Prostate gland (tissue), 2 donors: ENCODE measurements at regions not wholly inside any gene's neighbourhood (a gene's known extent, or its start where the extent isn't known, plus 50 kb on each side); places are given as distances from the start of the nearest gene placed in this dataset.

Experiments used
- POLR2A ChIP-seq: fragments of 450-650 bp; IDR thresholded peaks from one replicate; pipeline ENCODE4 v1.6.1; 2016; ENCODE audit warnings: antibody characterized with exemption, mild to moderate bottlenecking
- POLR2AphosphoS5 ChIP-seq: sonication (generic); formaldehyde crosslinking; IDR thresholded peaks from one replicate; pipeline ENCODE4 v1.6.1; 2017; ENCODE audit warnings: antibody characterized with exemption
- TF ChIP-seq, protein P1 (sequence below), 4 experiments: fragments of 200-600 bp in 2 of 4; fragments of 450-650 bp in 2 of 4; sonication (generic) in 2 of 4; IDR thresholded peaks; 1 replicate in 3 of 4; 2 replicates in 1 of 4; pipeline ENCODE4 v1.5.1; 2016 to 2019; ENCODE audit warnings: antibody characterized with exemption in 4 of 4, mild to moderate bottlenecking in 2 of 4, moderate library complexity in 2 of 4

DNA sequence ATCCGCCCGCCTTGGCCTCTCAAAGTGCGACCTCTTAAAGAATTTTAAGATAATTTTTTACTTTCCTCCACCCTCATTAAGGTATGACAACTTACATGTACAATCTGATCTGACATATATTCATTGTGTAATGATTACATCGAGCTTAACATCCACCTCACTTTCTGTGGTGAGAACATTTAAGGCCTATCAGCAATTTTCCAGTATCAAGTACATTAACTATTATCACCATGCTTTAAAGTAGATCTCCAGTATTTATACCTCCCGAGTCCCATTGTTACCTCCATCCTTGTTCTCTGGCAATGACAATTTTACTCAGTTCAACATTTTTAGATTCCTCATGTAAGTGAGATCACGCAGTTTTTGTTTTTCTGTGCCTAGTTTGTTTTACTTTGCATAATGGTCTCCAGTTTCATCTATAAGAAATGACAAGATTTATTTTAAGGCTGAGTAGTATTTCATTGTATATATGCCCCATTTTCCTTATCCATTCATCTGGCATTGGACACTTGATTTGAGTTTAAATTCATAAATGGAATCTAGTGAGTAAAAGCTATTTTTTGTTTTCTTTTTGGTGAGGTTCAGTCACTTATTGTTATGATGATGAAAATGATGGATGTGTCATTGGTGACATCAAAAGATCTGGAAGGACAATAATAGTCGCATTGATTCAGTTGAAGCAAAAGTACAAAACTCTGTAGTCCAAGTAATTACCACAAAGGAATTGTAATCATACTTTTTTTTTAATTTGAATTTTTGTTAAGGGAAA is 87.0 kb downstream of the OR2B2 start:
- TF ChIP-seq, protein P1, sequence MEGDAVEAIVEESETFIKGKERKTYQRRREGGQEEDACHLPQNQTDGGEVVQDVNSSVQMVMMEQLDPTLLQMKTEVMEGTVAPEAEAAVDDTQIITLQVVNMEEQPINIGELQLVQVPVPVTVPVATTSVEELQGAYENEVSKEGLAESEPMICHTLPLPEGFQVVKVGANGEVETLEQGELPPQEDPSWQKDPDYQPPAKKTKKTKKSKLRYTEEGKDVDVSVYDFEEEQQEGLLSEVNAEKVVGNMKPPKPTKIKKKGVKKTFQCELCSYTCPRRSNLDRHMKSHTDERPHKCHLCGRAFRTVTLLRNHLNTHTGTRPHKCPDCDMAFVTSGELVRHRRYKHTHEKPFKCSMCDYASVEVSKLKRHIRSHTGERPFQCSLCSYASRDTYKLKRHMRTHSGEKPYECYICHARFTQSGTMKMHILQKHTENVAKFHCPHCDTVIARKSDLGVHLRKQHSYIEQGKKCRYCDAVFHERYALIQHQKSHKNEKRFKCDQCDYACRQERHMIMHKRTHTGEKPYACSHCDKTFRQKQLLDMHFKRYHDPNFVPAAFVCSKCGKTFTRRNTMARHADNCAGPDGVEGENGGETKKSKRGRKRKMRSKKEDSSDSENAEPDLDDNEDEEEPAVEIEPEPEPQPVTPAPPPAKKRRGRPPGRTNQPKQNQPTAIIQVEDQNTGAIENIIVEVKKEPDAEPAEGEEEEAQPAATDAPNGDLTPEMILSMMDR (IDR thresholded peaks at IDR 0.05) = no peak
- no peak for TF ChIP-seq POLR2A
- no peak for TF ChIP-seq POLR2AphosphoS5
